ENCODE measurements at regions not wholly inside any gene's neighbourhood (a gene's known extent, or its start where the extent isn't known, plus 50 kb on each side); places are given as distances from the start of the nearest gene placed in this dataset.
"Not testable (repeated sequence)": the region's sequence is repeated elsewhere in the genome, so short reads cannot be mapped to it uniquely, and the experiment has no call there.

DNA sequence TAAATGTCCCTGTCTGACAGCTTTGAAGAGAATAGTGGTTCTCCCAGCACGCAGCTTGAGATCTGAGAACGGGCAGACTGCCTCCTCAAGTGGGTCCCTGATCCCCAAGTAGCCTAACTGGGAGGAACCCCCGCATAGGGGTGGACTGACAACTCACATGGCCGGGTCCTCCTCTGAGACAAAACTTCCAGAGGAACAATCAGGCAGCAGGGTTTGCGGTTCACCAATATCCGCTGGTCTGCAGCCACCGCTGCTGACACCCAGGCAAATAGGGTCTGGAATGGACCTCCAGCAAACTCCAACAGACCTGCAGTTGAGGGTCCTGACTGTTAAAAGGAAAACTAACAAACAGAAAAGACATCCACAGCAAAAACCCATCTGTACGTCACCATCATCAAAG, 106.5 kb downstream of the TPBG start:
- TF ChIP-seq SIN3A (IDR thresholded peaks at IDR 0.05; ENCODE audit: borderline replicate concordance, low read depth, low read length); EP300 (IDR thresholded peaks at IDR 0.05; ENCODE audit: borderline replicate concordance in 1 of 2, low read depth in 1 of 2, low read length in 1 of 2): not testable (repeated sequence)

All from SK-N-SH (cell line).